ENCODE measurements at regions not wholly inside any gene's neighbourhood (a gene's known extent, or its start where the extent isn't known, plus 50 kb on each side); places are given as distances from the start of the nearest gene placed in this dataset.
"Not testable (repeated sequence)": the region's sequence is repeated elsewhere in the genome, so short reads cannot be mapped to it uniquely, and the experiment has no call there.

GRCh38 chr20:29085625-29086024 is 2171.8 kb upstream of the DEFB115 start:
- ChIA-PET POLR2A (ENCODE audit: low non-redundant PET) (no interaction called here), CTCF (no interaction called here)
- DNase-seq (ENCODE audit: low spot score) = no peak
- TF ChIP-seq, protein P1, sequence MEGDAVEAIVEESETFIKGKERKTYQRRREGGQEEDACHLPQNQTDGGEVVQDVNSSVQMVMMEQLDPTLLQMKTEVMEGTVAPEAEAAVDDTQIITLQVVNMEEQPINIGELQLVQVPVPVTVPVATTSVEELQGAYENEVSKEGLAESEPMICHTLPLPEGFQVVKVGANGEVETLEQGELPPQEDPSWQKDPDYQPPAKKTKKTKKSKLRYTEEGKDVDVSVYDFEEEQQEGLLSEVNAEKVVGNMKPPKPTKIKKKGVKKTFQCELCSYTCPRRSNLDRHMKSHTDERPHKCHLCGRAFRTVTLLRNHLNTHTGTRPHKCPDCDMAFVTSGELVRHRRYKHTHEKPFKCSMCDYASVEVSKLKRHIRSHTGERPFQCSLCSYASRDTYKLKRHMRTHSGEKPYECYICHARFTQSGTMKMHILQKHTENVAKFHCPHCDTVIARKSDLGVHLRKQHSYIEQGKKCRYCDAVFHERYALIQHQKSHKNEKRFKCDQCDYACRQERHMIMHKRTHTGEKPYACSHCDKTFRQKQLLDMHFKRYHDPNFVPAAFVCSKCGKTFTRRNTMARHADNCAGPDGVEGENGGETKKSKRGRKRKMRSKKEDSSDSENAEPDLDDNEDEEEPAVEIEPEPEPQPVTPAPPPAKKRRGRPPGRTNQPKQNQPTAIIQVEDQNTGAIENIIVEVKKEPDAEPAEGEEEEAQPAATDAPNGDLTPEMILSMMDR (conservative IDR thresholded peaks at IDR 0.05; ENCODE audit: low read depth) = no peak
- H3K27ac ChIP-seq = no peak overlapping the region

- DNase-seq (ENCODE audit: low spot score); H3K27ac ChIP-seq; CTCF ChIA-PET; POLR2A ChIA-PET (ENCODE audit: low non-redundant PET): not testable (repeated sequence)
Observed at GRCh38 chr20:29086145-29086718, 2171.2 kb upstream of the DEFB115 start.

DNA sequence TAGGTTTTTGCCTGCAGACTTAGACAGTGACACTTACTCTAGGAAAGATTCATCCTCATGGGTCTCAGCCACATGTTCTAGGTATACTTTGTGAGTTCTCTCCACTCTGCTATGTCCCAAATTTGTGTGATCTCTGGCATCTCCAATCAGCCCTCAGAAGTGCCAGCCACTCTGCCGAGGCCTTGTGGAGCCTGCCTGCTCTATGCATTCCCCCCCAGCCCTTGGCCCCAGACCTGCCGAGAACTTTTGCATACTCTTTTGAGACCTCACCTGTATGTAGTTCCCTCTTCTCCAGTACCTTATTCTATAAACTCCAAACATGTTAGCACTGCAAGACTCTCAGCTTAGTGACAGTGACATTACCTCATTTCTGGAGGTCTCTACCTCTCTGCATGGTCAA is 2170.5 kb upstream of the DEFB115 start:
- CTCF ChIA-PET = no interaction called here
- no peak overlapping the region for H3K27ac ChIP-seq
- POLR2A ChIA-PET (ENCODE audit: low non-redundant PET) = no interaction called here
- TF ChIP-seq, protein P1 (conservative IDR thresholded peaks at IDR 0.05; ENCODE audit: low read depth) = no peak
- DNase-seq (ENCODE audit: low spot score) = no peak

DNA sequence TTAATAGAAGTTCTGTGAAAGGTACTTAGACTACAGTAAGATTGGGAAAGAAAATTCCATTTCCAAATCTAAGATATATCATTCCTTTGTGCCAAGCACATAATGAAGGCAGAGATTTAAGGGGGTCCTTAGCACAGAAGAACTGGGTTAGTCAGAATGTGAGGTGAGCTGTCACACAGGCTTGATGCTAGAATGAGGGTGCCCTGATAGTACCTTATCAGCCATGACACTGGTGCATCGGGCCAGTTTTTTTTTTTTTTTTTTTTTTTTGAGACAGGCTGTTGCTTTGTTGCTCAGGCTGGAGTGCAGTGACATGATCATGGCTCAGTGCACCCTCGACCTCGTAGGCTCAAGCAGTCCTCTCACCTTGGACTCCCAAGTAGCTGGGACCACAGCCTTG is 2169.6 kb upstream of the DEFB115 start:
- POLR2A ChIA-PET (ENCODE audit: low non-redundant PET); CTCF ChIA-PET: not testable (repeated sequence)

DNA sequence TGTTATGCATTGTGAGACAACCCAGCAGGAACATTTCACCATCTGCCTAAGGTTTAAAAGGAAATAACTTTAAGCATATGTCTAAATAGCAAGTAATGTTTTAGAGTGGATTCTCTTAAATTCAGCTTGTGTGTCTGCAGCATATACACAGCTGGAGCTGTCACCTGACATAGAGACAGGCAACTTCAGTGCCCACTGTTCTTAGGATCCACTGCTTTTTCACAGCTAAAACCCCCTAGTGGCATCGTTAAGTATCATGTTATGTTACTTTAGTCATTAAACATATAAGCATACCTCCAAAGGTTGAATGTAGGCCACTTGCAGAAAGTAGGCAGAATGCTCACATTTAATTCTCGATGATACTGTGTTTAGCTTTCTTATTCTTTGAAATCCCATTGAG is 2169.0 kb upstream of the DEFB115 start:
- H3K27ac ChIP-seq; POLR2A ChIA-PET (ENCODE audit: low non-redundant PET); DNase-seq (ENCODE audit: low spot score); CTCF ChIA-PET: not testable (repeated sequence)

More for the DNA sequence above, 2169.6 kb upstream of the DEFB115 start:
- H3K27ac ChIP-seq; DNase-seq (ENCODE audit: low spot score): not testable (repeated sequence)

- DNase-seq (ENCODE audit: low spot score); POLR2A ChIA-PET (ENCODE audit: low non-redundant PET); H3K27ac ChIP-seq; CTCF ChIA-PET: not testable (repeated sequence)
Observed at GRCh38 chr20:29089409-29089808, 2168.1 kb upstream of the DEFB115 start.

DNA sequence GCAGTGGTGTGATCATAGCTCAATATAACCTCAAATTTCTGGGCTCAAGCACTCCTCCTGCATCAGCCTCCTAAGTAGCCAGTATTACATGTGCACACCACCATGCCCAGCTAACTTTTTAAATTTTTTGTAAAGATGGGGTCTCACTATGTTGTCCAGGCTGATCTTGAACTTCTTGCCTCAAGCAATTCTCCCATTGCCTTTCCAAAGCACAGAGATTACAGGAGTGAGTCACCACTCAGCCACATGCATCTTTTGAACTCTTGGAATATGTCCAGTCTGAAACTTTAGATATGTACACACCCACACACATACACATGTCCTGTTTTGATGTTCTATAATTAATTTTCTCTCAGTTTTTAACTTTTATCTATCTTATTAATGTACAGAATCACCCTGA is 2163.5 kb upstream of the DEFB115 start:
- CTCF ChIA-PET; POLR2A ChIA-PET (ENCODE audit: low non-redundant PET); H3K27ac ChIP-seq; DNase-seq (ENCODE audit: low spot score): not testable (repeated sequence)

DNA sequence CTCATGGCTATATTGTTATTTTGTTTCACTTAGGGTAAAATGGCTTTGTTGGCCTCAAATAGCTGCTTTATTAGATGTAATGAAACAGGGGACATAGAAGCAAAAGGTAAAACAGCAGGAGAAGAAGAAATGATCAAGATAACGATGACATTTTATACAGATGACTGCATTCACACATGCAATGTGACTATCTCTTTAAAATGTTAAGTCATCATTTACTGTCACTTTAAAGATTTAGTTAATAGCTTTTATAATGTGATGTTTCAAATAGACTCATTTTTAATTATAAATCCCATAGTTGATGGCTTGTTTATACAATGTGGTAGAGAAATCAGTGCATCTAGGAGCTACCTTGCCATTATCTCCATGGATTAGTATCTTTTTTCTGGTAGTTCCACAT is 2160.8 kb upstream of the DEFB115 start:
- CTCF ChIA-PET = not testable (repeated sequence)

GRCh38 chr20:29107884-29108283 is 2149.6 kb upstream of the DEFB115 start:
- POLR2A ChIA-PET (ENCODE audit: low non-redundant PET); DNase-seq (ENCODE audit: low spot score); CTCF ChIA-PET; H3K27ac ChIP-seq: not testable (repeated sequence)

More for the DNA sequence above, 2160.8 kb upstream of the DEFB115 start:
- H3K27ac ChIP-seq; POLR2A ChIA-PET (ENCODE audit: low non-redundant PET); DNase-seq (ENCODE audit: low spot score): not testable (repeated sequence)

- DNase-seq (ENCODE audit: low spot score); H3K27ac ChIP-seq; CTCF ChIA-PET; POLR2A ChIA-PET (ENCODE audit: low non-redundant PET): not testable (repeated sequence)
Observed at GRCh38 chr20:29109386-29109785, 2148.1 kb upstream of the DEFB115 start.

GRCh38 chr20:29115097-29115496 is 2142.4 kb upstream of the DEFB115 start:
- H3K27ac ChIP-seq; DNase-seq (ENCODE audit: low spot score); CTCF ChIA-PET; POLR2A ChIA-PET (ENCODE audit: low non-redundant PET): not testable (repeated sequence)

DNA sequence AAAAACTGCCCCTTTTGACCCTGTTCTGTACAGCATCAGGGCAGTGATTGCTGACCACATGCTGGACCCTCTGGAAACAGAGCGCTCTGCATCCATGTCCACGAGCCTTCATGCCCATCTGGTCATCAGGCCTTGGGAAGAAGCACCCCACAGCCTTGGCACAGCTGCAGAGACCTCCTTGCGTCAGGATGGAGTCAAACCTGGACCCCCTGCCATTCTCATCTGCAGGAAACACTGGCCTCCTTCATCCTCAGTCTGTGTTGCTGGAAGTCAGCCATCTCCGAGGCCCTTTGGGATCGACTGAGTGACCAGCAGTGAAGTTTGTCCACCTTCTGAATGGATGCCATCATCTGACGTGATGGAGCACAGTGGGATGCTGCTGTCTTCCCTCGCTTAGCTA is 2138.3 kb upstream of the DEFB115 start:
- POLR2A ChIA-PET (ENCODE audit: low non-redundant PET) = no interaction called here
- TF ChIP-seq, protein P1 (conservative IDR thresholded peaks at IDR 0.05; ENCODE audit: low read depth) = no peak
- H3K27ac ChIP-seq = no peak overlapping the region
- CTCF ChIA-PET = no interaction called here
- DNase-seq (ENCODE audit: low spot score) = no peak

GRCh38 chr20:29119684-29120083 is 2137.8 kb upstream of the DEFB115 start:
- CTCF ChIA-PET; DNase-seq (ENCODE audit: low spot score); H3K27ac ChIP-seq; POLR2A ChIA-PET (ENCODE audit: low non-redundant PET): not testable (repeated sequence)

GRCh38 chr20:29120088-29120487 is 2137.4 kb upstream of the DEFB115 start:
- POLR2A ChIA-PET (ENCODE audit: low non-redundant PET); DNase-seq (ENCODE audit: low spot score); CTCF ChIA-PET; H3K27ac ChIP-seq: not testable (repeated sequence)

DNA sequence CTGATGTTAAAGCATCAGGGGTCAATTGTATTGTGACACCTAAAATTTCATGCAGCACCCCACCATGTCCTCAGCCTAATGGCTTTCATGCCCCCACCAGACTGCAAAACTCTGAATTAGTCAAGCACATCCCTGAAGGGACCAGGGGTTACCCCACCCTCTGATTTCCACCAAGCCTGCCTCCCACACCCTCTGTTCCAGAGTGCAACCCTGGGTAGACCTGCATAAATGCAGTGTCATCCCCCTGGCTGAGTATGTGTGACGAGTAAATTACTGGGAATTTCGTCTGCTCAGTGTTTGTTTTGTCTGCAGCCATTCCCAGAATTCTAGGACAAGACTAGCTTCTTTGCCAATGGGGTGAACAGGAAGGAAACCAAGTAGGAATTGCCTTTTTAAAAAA is 2136.9 kb upstream of the DEFB115 start:
- POLR2A ChIA-PET (ENCODE audit: low non-redundant PET); DNase-seq (ENCODE audit: low spot score); H3K27ac ChIP-seq; CTCF ChIA-PET: not testable (repeated sequence)

Data from RWPE1 (cell line).